B cell (primary cell): ENCODE measurements at regions not wholly inside any gene's neighbourhood (a gene's known extent, or its start where the extent isn't known, plus 50 kb on each side); places are given as distances from the start of the nearest gene placed in this dataset.

Source experiments
- CTCF ChIP-seq: fragments of 200-600 bp; IDR thresholded peaks from one replicate; pipeline ENCODE4 v1.8.0; 2022; ENCODE audit warnings: antibody characterized with exemption, mild to moderate bottlenecking
- EZH2 ChIP-seq: IDR thresholded peaks from 2 replicates; pipeline ENCODE4 v1.6.1; 2012; ENCODE audit warnings: borderline replicate concordance, low read depth, mild to moderate bottlenecking, moderate library complexity, low read length; ENCODE audit not compliant: insufficient read depth, poor library complexity, severe bottlenecking

GRCh38 chr6:108777536-108777935 lies 70.7 kb upstream of the ARMC2 start:
- TF ChIP-seq CTCF (no peak), EZH2 (no peak)
